ENCODE measurements at regions not wholly inside any gene's neighbourhood (a gene's known extent, or its start where the extent isn't known, plus 50 kb on each side); places are given as distances from the start of the nearest gene placed in this dataset.

DNA sequence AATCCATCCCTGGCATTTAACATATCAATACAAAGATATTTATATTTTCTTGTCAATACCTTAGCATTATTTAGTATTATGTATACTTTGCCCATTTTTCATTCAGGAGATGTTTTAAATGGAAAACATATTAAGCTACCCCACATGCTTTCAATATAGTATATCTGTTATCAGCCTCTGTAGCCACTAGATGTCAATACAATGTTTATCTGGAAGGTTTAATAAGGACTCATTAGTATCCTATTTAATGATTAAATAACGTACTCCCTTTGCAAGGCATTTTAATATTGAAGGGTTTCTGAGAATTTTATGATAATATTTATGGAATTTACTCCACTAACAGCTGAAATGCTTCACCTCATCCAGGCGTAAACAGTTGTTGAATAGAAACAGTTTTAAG lies 329.5 kb upstream of the ADGRL2 start:
- DNase-seq: no peak

GRCh38 chr1:81470275-81470674 lies 330.5 kb upstream of the ADGRL2 start:
- DNase-seq: no peak

- DNase-seq: no peak
Measured at GRCh38 chr1:81467383-81467782, 333.4 kb upstream of the ADGRL2 start.

GRCh38 chr1:81466961-81467360 lies 333.8 kb upstream of the ADGRL2 start:
- DNase-seq: no peak

DNA sequence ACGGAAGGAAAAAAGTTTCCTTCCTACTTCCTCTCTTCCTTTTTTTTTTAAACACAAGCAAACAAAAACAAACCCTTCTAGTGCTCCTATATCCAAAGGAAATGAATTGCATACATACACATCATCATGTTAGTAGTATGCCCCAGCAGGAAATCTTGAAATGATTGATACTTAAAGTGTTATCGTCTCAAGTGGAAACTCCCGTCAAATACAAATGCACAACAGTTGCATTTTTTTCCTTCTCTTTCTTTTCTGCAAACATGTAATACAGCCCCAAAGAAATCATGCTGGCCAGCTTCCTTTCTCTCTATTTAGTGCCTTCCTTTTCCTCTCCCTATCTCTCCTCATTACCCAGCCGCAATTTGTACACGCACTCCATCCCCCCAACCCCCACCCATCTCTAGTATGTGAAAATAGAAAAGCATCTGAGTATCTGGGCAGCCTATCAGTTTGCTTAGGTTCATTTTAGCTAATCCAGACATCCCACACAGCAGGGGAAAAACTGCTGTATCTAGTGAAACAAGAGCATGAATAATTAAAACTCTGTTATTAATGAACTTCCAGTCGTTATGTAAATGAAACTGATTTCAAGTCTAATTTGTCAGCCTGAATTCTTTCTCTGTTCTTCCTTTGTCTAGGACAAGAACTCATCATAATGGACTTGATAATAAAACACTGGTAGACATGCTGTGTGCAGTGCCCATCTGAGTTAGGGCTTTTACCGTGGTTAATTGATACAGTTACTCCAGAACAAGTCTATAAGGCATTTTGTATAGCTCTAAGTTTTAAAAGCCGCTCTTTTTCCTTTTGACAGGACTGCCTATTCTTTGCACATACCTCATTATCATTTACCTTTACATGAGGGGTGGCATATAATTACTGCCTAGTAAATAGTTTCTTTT lies 336.5 kb upstream of the ADGRL2 start:
- DNase-seq: no peak

DNA sequence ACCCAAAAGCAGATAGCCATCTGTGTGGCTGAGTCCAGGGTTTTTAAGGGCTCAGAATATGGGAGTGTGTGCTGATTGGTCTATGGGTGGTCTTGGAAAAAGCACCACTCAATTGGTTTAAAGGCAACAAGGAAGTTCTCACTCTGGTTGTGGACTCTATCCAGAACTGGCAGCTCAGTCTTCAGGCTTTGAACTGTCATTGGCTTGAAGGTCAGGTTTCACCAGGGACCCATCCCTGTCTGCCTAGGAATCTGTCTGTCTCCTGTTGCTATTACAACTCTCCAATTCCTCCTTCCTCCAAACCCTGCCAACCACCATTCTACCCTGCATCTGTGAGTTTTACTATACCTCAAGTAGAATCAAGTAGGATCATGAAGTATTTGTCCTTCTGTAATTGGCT lies 341.7 kb upstream of the ADGRL2 start:
- DNase-seq: no peak

DNA sequence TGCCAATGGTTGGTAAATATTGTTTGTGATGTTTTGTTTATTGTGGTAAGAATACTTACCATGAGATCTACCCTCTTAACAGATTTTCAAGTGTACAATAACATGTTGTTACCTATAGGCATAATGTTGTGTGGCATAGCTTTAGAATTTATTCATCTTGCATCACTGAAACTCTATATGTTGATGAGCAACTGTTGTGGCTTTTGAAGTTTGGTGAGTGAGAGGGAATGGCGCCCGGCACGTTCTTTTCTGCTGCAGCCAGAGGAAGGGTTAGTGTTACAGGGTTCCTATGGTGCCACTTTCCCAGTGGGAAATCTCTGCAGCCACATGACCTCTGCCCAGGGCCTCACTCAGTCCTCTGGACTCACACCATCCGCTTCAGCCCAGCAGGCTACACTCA lies 342.5 kb upstream of the ADGRL2 start:
- no peak for DNase-seq

- DNase-seq: no peak
Measured at GRCh38 chr1:81455481-81455880, 345.3 kb upstream of the ADGRL2 start.

DNA sequence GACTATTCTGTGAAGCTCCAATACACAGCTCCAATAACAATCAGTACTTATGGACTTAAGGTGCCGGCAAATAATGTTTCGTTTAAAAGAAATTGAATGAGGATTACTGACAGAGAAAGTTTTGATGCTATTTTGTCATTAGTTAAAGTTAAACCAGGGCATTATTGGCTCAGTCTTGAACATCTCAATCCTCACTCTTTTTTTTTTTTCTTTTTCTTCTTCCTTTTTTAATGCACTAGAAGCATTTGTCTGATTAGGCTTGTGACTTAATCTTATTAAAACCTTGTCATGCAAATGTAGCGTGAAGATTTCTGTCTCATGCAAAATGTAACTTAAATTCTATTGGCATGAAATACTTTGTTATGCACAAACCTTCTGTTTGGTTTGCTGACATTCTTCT lies 346.8 kb upstream of the ADGRL2 start:
- no peak for DNase-seq

DNA sequence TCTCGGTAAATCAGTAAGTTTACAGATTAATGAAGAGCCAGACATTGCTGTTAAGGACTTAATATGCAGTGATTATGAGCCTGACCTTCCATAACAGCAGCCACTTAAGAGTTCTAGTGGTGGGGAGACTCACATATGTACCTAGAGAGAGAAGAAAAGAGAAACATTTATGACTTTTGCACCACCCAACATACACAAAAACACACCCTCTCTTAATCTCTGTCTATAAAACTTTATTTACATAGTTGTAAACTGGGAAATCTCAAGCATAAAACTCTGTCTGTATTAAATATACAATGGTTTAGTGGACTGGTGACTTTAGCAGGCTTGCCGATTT lies 347.4 kb upstream of the ADGRL2 start:
- no peak for DNase-seq

DNA sequence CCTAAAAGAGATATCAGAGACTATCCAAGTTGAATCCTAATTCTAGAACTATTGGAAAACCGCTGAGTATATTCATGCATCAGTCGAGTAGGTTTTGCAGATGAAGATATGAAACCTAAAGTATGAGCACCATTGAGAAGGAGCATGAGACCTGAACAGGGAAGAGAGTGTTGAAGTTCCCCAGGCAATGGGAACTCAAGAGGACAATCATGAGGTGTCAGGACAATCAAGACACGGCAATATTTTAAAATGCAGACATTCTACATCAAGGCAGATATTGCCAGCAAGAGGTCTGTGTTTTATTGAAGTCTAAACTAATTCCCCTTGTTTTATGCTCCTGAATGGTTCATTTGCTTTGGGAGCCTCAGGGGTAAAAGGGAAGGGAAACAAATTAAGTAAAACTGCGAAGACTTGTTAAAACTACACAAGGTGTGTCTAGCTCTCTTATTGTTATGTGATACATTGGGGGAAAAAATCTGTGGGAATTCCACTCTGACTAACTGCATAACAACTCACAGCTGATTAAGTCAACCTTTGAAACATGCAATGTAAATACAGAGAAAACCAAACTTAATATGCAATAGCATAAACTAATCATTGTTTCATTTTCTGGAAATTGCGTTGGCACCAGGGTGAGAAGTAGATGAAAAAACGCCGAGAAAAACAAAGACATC lies 347.9 kb upstream of the ADGRL2 start:
- DNase-seq: no peak

DNA sequence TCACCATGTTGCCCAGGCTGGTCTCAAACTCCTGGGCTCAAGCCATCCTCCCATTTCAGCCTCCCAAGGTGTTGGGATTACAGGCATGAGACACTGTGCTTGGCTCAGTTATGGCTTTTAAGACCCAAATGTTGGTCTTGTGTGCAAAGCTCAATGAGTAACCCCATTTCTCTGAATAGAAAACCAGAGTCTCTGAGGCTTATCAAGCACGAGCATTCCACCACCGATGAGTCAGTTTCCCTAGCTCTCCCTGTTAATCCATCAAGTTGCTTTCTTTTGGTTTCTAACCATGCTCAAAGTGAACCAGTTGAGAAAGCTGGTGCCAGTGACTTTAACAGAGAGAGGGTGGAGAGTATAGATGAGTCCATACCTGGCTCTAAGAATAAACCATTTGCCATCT lies 350.9 kb upstream of the ADGRL2 start:
- no peak for DNase-seq

DNA sequence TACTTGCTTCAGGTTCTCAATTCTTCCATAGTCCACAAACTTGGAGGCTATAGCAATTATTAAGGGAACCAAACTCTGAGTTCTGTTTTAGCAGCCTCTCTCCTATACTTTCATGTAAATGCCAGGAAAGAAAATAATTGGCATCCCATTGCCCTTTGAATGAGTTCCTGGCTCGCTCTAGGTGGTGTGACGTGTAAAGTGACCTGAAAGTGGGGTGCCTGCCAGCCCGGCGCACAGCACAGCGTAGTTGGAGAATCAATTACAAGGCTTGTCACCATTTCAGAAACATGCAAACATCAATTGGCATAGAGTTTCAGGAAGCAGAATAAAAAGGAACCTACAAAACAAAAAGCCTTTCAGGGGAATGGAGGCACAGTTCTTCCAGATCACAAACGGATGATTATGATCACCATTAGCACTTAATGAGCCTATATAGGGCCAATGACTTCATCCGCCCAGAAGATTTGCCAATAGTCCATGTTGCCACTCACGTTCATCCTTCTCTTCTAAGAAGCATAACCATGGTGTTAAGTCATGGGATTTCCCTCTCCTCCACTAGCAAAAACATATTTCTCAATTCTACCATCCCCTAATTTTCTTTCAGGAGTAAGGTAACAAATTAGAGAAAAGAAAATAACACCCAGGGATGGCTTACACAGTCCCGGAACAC lies 354.6 kb upstream of the ADGRL2 start:
- no peak for DNase-seq

GRCh38 chr1:81443288-81443687 lies 357.4 kb upstream of the ADGRL2 start:
- DNase-seq: no peak

- DNase-seq: no peak
Measured at GRCh38 chr1:81439046-81439823, 361.5 kb upstream of the ADGRL2 start.

GRCh38 chr1:81437649-81438048 lies 363.1 kb upstream of the ADGRL2 start:
- no peak for DNase-seq

DNA sequence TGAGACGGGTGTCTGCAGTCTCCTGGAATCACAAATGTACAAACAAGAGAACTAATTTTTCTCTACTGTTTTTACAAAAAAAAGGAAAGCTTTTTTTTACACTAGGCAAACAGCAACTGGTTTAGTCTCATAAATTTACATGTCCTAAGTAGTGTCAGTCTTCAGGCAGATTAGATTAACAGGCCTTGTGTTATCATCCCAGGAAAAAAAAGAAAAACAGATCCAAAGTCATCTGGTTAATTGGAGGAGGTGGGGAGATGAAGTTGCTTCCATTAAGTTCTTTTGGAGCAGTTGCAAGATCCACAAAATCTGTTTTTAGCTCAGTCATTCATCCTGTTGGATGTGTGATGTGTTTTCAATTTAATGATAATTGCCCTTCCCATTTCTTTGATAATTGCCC lies 363.5 kb upstream of the ADGRL2 start:
- DNase-seq: no peak

- DNase-seq: no peak
Measured at GRCh38 chr1:81435175-81435574, 365.6 kb upstream of the ADGRL2 start.

DNA sequence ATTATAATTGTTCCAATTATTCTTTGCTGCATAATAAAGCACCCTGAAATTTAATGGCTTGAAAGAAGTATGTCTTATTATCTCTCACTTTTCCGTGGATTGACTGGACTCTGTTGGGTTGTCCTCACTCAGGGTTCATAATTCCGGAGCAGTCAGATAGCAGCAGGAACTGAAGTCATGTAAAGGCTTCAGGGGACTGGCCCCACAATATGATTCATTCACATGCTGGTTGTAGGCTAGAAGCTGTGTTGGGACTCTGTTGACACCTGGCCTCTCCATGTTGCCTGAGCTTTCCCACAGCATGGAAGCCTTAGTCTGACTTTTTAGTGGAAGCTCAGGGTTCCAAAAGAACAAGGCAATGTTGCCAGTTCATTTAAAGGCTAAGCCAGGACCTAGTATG lies 367.1 kb upstream of the ADGRL2 start:
- DNase-seq: no peak

DNA sequence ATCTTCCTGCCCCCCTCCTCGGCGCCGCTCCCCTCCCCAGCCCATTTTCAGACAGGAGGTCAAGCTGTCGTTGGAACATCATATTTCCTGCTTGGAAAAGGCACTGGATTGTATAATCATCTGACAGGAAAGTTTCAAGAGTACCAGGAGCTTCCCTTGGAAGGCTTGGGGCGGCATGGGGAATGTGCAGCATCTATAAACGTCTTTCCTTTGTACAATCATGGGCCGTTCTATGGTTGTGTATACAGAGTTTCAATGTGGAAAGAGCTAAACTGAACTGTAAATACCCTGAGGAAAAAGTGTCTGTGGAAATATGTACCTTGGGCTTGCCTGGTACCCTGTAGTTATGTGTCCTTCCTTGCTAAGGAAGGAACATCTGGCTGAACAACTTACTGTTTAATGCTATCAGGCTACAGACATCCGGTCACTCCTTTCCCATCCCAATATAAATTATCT lies 368.1 kb upstream of the ADGRL2 start:
- DNase-seq: no peak

GRCh38 chr1:81432059-81432458 lies 368.7 kb upstream of the ADGRL2 start:
- DNase-seq: no peak

GRCh38 chr1:81431624-81432000 lies 369.1 kb upstream of the ADGRL2 start:
- DNase-seq: no peak

DNA sequence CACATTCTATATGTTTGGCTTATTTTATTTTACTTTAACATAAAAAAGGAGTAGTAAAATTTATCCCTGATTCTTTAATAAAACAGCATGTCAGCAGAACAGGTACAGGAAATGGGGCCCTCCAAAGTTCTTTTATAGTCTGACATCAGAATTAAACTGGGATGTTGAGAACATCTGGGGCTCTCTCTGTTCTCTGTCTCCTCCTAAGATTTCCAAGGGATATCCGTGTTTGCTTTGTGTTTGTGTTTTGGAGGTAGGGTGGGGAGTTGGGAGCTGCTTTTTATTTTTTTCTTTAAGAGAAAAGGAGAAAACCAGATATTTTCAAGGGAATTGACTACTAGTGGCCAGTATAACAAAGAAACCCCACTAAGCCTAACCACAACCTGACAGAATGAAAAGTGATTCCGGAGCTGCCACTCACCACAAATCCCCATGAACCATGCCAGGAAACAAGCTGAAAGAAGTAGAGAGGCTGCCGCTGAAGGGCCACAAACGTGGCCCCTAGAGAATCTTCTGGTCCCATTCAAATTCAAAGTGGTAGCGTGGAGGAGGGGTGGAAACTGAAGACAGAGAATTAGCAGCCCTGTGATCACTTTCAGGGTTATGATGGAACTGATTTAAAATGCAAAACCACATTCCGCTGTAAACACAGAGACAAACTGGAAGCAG lies 369.6 kb upstream of the ADGRL2 start:
- DNase-seq: no peak
